HEK293 (cell line): ENCODE measurements at regions not wholly inside any gene's neighbourhood (a gene's known extent, or its start where the extent isn't known, plus 50 kb on each side); places are given as distances from the start of the nearest gene placed in this dataset.

Experiments
- GLI4 ChIP-seq: fragments of 450-650 bp; formaldehyde crosslinking; IDR thresholded peaks from 2 replicates; pipeline ENCODE4 v1.5.1; 2016; ENCODE audit warnings: missing biosample characterization, missing genetic modification characterization
- ZBTB8A ChIP-seq: fragments of 450-650 bp; formaldehyde crosslinking; IDR thresholded peaks from 2 replicates; pipeline ENCODE4 v1.5.1; 2016; ENCODE audit warnings: missing biosample characterization, missing genetic modification characterization
- ZNF335 ChIP-seq: fragments of 450-650 bp; formaldehyde crosslinking; conservative IDR thresholded peaks from 2 replicates; pipeline ENCODE4 v1.5.1; 2016; ENCODE audit warnings: missing biosample characterization, missing genetic modification characterization
- ZNF404 ChIP-seq: fragments of 450-650 bp; formaldehyde crosslinking; IDR thresholded peaks from 2 replicates; pipeline ENCODE4 v1.5.1; 2017; ENCODE audit warnings: missing biosample characterization, missing genetic modification characterization
- ZNF423 ChIP-seq: fragments of 450-650 bp; formaldehyde crosslinking; IDR thresholded peaks from 2 replicates; pipeline ENCODE4 v1.5.1; 2016; ENCODE audit warnings: missing biosample characterization, missing genetic modification characterization
- ZNF707 ChIP-seq: fragments of 450-650 bp; formaldehyde crosslinking; IDR thresholded peaks from 2 replicates; pipeline ENCODE4 v1.5.1; 2016; ENCODE audit warnings: missing biosample characterization, missing genetic modification characterization
- TF ChIP-seq, protein P1 (sequence below): fragments of 450-650 bp; formaldehyde crosslinking; IDR thresholded peaks from 2 replicates; pipeline ENCODE4 v1.5.1; 2016; ENCODE audit warnings: missing biosample characterization, missing genetic modification characterization
- TF ChIP-seq, protein P2 (sequence below): fragments of 450-650 bp; formaldehyde crosslinking; IDR thresholded peaks from 2 replicates; pipeline ENCODE4 v1.5.1; 2016; ENCODE audit warnings: missing biosample characterization, missing genetic modification characterization
- TF ChIP-seq, protein P3 (sequence below): sonication (generic); formaldehyde crosslinking; IDR thresholded peaks from 2 replicates; pipeline ENCODE4 v1.8.1; 2022; ENCODE audit warnings: mild to moderate bottlenecking, moderate library complexity, missing genetic modification reagents
- TF ChIP-seq, protein P4 (sequence below): fragments of 450-650 bp; formaldehyde crosslinking; IDR thresholded peaks from 2 replicates; pipeline ENCODE4 v1.5.1; 2016; ENCODE audit warnings: missing biosample characterization, missing genetic modification characterization

DNA sequence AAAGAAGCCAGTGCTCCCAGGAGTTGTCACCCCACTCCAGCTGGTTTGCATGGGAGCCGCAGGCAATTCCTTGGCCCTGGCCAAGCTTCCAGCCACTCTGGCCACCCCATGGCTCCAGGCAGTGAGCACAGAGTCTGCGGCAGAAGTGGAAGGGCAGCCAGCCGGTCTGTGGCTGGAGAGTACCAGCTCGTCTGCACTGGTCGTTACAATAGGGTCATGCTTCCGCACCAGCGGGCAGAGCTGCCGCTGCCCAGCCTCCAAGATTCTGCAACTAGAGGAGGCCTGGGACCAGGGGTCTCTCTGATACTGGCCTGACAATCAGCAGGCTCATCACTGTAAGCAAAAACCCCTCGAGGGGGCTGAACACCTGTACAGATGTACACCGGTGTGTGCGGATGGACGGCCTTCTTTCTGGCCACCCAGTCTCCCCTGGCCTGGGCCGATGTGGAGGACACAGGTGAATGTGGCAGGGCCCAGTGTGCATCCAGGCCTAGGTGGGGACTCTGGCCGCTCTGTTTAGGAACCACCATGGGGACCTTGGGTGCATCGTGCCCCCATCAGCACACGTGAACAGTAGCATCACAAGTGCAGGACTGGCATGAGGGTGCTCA is 51.9 kb upstream of the ODC1 start:
- TF ChIP-seq, protein P1, sequence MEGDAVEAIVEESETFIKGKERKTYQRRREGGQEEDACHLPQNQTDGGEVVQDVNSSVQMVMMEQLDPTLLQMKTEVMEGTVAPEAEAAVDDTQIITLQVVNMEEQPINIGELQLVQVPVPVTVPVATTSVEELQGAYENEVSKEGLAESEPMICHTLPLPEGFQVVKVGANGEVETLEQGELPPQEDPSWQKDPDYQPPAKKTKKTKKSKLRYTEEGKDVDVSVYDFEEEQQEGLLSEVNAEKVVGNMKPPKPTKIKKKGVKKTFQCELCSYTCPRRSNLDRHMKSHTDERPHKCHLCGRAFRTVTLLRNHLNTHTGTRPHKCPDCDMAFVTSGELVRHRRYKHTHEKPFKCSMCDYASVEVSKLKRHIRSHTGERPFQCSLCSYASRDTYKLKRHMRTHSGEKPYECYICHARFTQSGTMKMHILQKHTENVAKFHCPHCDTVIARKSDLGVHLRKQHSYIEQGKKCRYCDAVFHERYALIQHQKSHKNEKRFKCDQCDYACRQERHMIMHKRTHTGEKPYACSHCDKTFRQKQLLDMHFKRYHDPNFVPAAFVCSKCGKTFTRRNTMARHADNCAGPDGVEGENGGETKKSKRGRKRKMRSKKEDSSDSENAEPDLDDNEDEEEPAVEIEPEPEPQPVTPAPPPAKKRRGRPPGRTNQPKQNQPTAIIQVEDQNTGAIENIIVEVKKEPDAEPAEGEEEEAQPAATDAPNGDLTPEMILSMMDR (tag by site-specific recombination) = no peak
- no peak for TF ChIP-seq ZNF707 (tag by site-specific recombination)
- TF ChIP-seq ZNF335 (tag by site-specific recombination) = no peak
- no peak for TF ChIP-seq ZNF404
- no peak for TF ChIP-seq GLI4 (tag by site-specific recombination)
- no peak for TF ChIP-seq ZBTB8A
- TF ChIP-seq, protein P2, sequence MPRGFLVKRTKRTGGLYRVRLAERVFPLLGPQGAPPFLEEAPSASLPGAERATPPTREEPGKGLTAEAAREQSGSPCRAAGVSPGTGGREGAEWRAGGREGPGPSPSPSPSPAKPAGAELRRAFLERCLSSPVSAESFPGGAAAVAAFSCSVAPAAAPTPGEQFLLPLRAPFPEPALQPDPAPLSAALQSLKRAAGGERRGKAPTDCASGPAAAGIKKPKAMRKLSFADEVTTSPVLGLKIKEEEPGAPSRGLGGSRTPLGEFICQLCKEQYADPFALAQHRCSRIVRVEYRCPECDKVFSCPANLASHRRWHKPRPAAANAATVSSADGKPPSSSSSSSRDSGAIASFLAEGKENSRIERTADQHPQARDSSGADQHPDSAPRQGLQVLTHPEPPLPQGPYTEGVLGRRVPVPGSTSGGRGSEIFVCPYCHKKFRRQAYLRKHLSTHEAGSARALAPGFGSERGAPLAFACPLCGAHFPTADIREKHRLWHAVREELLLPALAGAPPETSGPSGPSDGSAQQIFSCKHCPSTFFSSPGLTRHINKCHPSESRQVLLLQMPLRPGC (tag by site-specific recombination) = no peak
- TF ChIP-seq ZNF423 (tag by site-specific recombination) = no peak
- TF ChIP-seq, protein P3, sequence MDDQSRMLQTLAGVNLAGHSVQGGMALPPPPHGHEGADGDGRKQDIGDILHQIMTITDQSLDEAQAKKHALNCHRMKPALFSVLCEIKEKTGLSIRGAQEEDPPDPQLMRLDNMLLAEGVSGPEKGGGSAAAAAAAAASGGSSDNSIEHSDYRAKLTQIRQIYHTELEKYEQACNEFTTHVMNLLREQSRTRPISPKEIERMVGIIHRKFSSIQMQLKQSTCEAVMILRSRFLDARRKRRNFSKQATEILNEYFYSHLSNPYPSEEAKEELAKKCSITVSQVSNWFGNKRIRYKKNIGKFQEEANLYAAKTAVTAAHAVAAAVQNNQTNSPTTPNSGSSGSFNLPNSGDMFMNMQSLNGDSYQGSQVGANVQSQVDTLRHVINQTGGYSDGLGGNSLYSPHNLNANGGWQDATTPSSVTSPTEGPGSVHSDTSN (CRISPR knock-in tag) = no peak
- TF ChIP-seq, protein P4, sequence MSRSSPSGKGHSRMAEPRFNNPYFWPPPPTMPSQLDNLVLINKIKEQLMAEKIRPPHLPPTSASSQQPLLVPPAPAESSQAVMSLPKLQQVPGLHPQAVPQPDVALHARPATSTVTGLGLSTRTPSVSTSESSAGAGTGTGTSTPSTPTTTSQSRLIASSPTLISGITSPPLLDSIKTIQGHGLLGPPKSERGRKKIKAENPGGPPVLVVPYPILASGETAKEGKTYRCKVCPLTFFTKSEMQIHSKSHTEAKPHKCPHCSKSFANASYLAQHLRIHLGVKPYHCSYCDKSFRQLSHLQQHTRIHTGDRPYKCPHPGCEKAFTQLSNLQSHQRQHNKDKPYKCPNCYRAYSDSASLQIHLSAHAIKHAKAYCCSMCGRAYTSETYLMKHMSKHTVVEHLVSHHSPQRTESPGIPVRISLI = no peak
